ENCODE measurements at regions not wholly inside any gene's neighbourhood (a gene's known extent, or its start where the extent isn't known, plus 50 kb on each side); places are given as distances from the start of the nearest gene placed in this dataset.

- TF ChIP-seq CTCF (conservative IDR thresholded peaks at IDR 0.05; ENCODE audit: low read length) (no peak), EZH2phosphoT487 (IDR thresholded peaks at IDR 0.05; ENCODE audit: borderline replicate concordance) (no peak)
Measured at GRCh38 chr9:75812141-75812540, 78.3 kb upstream of the PCSK5 start.

Measured in Loucy (cell line).